ENCODE measurements at regions not wholly inside any gene's neighbourhood (a gene's known extent, or its start where the extent isn't known, plus 50 kb on each side); places are given as distances from the start of the nearest gene placed in this dataset.

DNA sequence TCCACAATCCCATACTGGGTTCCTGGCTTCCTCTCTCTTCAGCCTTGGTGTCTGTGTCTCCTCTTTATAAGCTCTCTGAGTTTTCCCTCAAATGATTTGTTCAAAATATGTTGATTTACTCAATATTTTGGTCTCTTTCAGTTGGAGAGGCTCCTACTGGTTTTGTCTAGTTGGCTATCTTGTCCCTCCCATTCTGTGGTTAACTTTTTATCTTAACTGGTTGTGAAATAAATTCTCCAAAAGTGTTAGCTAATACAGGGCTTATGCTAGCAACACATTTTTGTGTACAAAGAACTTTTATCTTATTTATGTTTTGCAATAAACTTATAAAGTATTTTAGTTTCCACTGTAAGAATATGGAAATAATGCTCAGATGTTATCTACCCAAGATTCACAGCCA, 200.9 kb downstream of the AASDHPPT start:
- TF ChIP-seq GATA2 (IDR thresholded peaks at IDR 0.05; ENCODE audit: low read depth, low read length): no peak
- TF ChIP-seq GATA3 (IDR thresholded peaks at IDR 0.05; ENCODE audit: low read depth, low read length): no peak
